GM23338 (cell line): ENCODE measurements at regions not wholly inside any gene's neighbourhood (a gene's known extent, or its start where the extent isn't known, plus 50 kb on each side); places are given as distances from the start of the nearest gene placed in this dataset.

ENCODE experiments used
- ATAC-seq: fragments of 200-7000 bp; cut with Tn5 transposase; 3 replicates; pipeline ENCODE4 v1.9.1; 2020
- DNase-seq: peaks from one replicate; pipeline ENCODE4 v3.0.0-alpha.2; 2015; ENCODE audit warnings: low spot score
- H2AFZ ChIP-seq: fragments of 200-600 bp; sonication (generic); 2 replicates; pipeline ENCODE4 v1.8.0; 2016; ENCODE audit warnings: antibody characterized with exemption, mild to moderate bottlenecking, moderate library complexity
- H3F3A ChIP-seq: fragments of 200-600 bp; sonication (generic); replicated peaks from 2 replicates; pipeline ENCODE4 v1.8.0; 2017; ENCODE audit warnings: antibody characterized with exemption, mixed run types, low read depth
- H3K27ac ChIP-seq: fragments of 200-600 bp; sonication (generic); 2 replicates; pipeline ENCODE4 v1.6.1; 2016; ENCODE audit warnings: low read depth
- H3K27me3 ChIP-seq: fragments of 200-600 bp; sonication (generic); 2 replicates; pipeline ENCODE4 v1.8.0; 2016; ENCODE audit warnings: mild to moderate bottlenecking, mixed run types, moderate library complexity; ENCODE audit not compliant: insufficient read depth
- H3K36me3 ChIP-seq: fragments of 200-600 bp; sonication (generic); 2 replicates; pipeline ENCODE4 v1.8.0; 2016; ENCODE audit warnings: mild to moderate bottlenecking; ENCODE audit not compliant: insufficient read depth
- H3K4me1 ChIP-seq: fragments of 200-600 bp; sonication (generic); 2 replicates; pipeline ENCODE4 v1.8.0; 2016; ENCODE audit warnings: mild to moderate bottlenecking, moderate library complexity; ENCODE audit not compliant: insufficient read depth
- H3K4me2 ChIP-seq: fragments of 200-600 bp; sonication (generic); 2 replicates; pipeline ENCODE4 v1.7.1; 2017; ENCODE audit warnings: mixed run types
- H3K4me3 ChIP-seq: fragments of 200-600 bp; sonication (generic); 2 replicates; pipeline ENCODE4 v1.6.1; 2016; ENCODE audit warnings: mixed run types
- H3K79me2 ChIP-seq: fragments of 200-600 bp; sonication (generic); replicated peaks from 2 replicates; pipeline ENCODE4 v1.8.0; 2017; ENCODE audit warnings: mild to moderate bottlenecking; ENCODE audit not compliant: insufficient read depth
- H3K9me2 ChIP-seq: fragments of 200-600 bp; sonication (generic); 2 replicates; pipeline ENCODE4 v1.8.0; 2017; ENCODE audit not compliant: insufficient read depth
- H4K20me1 ChIP-seq: fragments of 200-600 bp; sonication (generic); replicated peaks from 2 replicates; pipeline ENCODE4 v1.8.0; 2017; ENCODE audit warnings: mild to moderate bottlenecking; ENCODE audit not compliant: insufficient read depth
- H3K27ac Mint-ChIP-seq: 2 replicates; pipeline ENCODE4 v1.8.0; 2020; ENCODE audit warnings: inconsistent platforms, mild to moderate bottlenecking, moderate library complexity, mixed read lengths
- H3K27me3 Mint-ChIP-seq: 3 replicates; pipeline ENCODE4 v1.8.0; 2022; ENCODE audit warnings: low read depth, mild to moderate bottlenecking, moderate library complexity, mixed read lengths, inconsistent platforms; ENCODE audit not compliant: insufficient read depth, poor library complexity
- H3K36me3 Mint-ChIP-seq: 3 replicates; pipeline ENCODE4 v1.8.0; 2021; ENCODE audit warnings: low read depth, mild to moderate bottlenecking, inconsistent platforms, moderate library complexity, mixed read lengths
- H3K4me1 Mint-ChIP-seq: 3 replicates; pipeline ENCODE4 v1.8.0; 2020; ENCODE audit warnings: mild to moderate bottlenecking, inconsistent platforms, mixed read lengths
- H3K4me3 Mint-ChIP-seq: 3 replicates; pipeline ENCODE4 v1.8.0; 2021; ENCODE audit warnings: moderate library complexity, mild to moderate bottlenecking, inconsistent platforms, mixed read lengths
- H3K9me3 Mint-ChIP-seq: 3 replicates; pipeline ENCODE4 v1.8.0; 2020; ENCODE audit warnings: moderate library complexity, mild to moderate bottlenecking, inconsistent platforms, mixed read lengths
- CREB1 ChIP-seq: fragments of 250-450 bp; sonication (Bioruptor Pico); IDR thresholded peaks from 2 replicates; pipeline ENCODE4 v1.5.0; 2020; ENCODE audit warnings: low read depth, mild to moderate bottlenecking, moderate library complexity
- CTCF ChIP-seq, 2 experiments: fragments of 200-600 bp in 1 of 2; sonication (generic) in 1 of 2; conservative IDR thresholded peaks; 2 replicates each; pipeline versions ENCODE4 v1.5.1 to v1.6.1; 2016 to 2017; ENCODE audit warnings: antibody characterized with exemption in 2 of 2, low read depth in 2 of 2, mild to moderate bottlenecking in 2 of 2, moderate library complexity in 1 of 2
- ETS1 ChIP-seq: IDR thresholded peaks from 2 replicates; pipeline ENCODE4 v1.6.1; 2016; ENCODE audit warnings: antibody characterized with exemption
- EZH2 ChIP-seq: fragments of 200-600 bp; sonication (generic); IDR thresholded peaks from one replicate; pipeline ENCODE4 v1.8.0; 2017; ENCODE audit warnings: antibody characterized with exemption, mild to moderate bottlenecking, low read depth; ENCODE audit not compliant: unreplicated experiment
- EZH2phosphoT487 ChIP-seq: fragments of 200-600 bp; sonication (generic); IDR thresholded peaks from one replicate; pipeline ENCODE4 v1.8.1; 2018; ENCODE audit warnings: antibody characterized with exemption; ENCODE audit not compliant: unreplicated experiment
- JUNB ChIP-seq: IDR thresholded peaks from one replicate; pipeline ENCODE4 v1.6.1; 2016; ENCODE audit warnings: antibody characterized with exemption; ENCODE audit not compliant: unreplicated experiment
- NANOG ChIP-seq: IDR thresholded peaks from 2 replicates; pipeline ENCODE4 v1.6.1; 2016; ENCODE audit warnings: antibody characterized with exemption, borderline replicate concordance
- POLR2AphosphoS5 ChIP-seq: IDR thresholded peaks from 2 replicates; pipeline ENCODE4 v1.6.1; 2016; ENCODE audit warnings: antibody characterized with exemption, low read depth
- REST ChIP-seq: IDR thresholded peaks from one replicate; pipeline ENCODE4 v1.6.1; 2018; ENCODE audit warnings: antibody characterized with exemption; ENCODE audit not compliant: unreplicated experiment
- STAT1 ChIP-seq: IDR thresholded peaks from one replicate; pipeline ENCODE4 v1.6.1; 2016; ENCODE audit warnings: antibody characterized with exemption; ENCODE audit not compliant: unreplicated experiment
- ZNF114 ChIP-seq: fragments of 250-450 bp; sonication (Bioruptor Pico); IDR thresholded peaks from 2 replicates; pipeline ENCODE4 v1.5.0; 2020; ENCODE audit warnings: mild to moderate bottlenecking, moderate library complexity
- ZNF331 ChIP-seq: fragments of 250-450 bp; sonication (Bioruptor Pico); IDR thresholded peaks from 2 replicates; pipeline ENCODE4 v1.5.0; 2020; ENCODE audit warnings: low read depth, mild to moderate bottlenecking, moderate library complexity
- TF ChIP-seq, protein P1 (sequence below): fragments of 250-450 bp; sonication (Bioruptor Pico); IDR thresholded peaks from 2 replicates; pipeline ENCODE4 v1.5.0; 2020; ENCODE audit warnings: mild to moderate bottlenecking, moderate library complexity

DNA sequence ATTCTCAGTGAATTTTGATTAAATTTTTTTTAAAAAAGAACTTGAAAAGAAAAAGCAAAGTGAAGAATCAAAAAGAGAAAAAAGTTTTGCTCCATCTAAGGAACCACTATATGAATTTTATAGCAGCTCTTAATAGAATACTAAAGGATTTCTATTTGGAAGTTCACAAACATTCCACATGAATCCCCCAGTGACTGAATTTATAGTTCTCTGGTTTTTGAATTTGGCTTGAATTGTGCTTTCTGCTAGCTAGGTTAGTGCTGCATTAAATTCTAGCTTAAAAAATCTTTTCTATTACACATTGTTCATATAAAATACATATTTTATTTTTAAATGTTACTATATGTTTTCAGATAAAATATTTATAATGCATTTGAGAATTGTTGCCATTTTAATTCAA, 675.4 kb downstream of the RERGL start (continued):
- no peak for TF ChIP-seq STAT1
- TF ChIP-seq NANOG: no peak
- TF ChIP-seq EZH2: no peak

- H3K27me3 Mint-ChIP-seq: no peaks in the 10 kb centered on the region
- Histone ChIP-seq H3K79me2 (no peaks in the 10 kb centered on the region), H3K9me2 (no peaks in the 10 kb centered on the region; the same call in 1 of the 2 replicates), H4K20me1 (no peaks in the 10 kb centered on the region), H3K36me3 (no peaks in the 10 kb centered on the region; the same call in 1 of the 2 replicates), H2AFZ (no peak overlapping the region), H3K4me3 (no peak overlapping the region), H3K27me3 (no peaks in the 10 kb centered on the region), H3K27ac (no peak overlapping the region), H3K4me1 (no peaks in the 10 kb centered on the region), H3K4me2 (no peak overlapping the region), H3F3A (no peaks in the 10 kb centered on the region)
- H3K9me3 Mint-ChIP-seq: peaks cover 16% of the 10 kb centered on the region
- peaks cover 10% of the 10 kb centered on the region; the same call in 2 of the 3 replicates for H3K36me3 Mint-ChIP-seq
- no peak for ATAC-seq
- no peak for DNase-seq
- no peak overlapping the region for H3K4me3 Mint-ChIP-seq
- TF ChIP-seq REST (no peak), CTCF (conservative IDR thresholded peaks at IDR 0.05; ENCODE audit: low read depth in 2 of 2) (no peak), EZH2 (no peak), POLR2AphosphoS5 (no peak), CREB1 (CRISPR knock-in tag) (no peak), JUNB (no peak), ETS1 (no peak), NANOG (no peak), ZNF114 (CRISPR knock-in tag) (no peak), ZNF331 (CRISPR knock-in tag) (no peak), STAT1 (no peak), EZH2phosphoT487 (no peak)
- TF ChIP-seq, protein P1, sequence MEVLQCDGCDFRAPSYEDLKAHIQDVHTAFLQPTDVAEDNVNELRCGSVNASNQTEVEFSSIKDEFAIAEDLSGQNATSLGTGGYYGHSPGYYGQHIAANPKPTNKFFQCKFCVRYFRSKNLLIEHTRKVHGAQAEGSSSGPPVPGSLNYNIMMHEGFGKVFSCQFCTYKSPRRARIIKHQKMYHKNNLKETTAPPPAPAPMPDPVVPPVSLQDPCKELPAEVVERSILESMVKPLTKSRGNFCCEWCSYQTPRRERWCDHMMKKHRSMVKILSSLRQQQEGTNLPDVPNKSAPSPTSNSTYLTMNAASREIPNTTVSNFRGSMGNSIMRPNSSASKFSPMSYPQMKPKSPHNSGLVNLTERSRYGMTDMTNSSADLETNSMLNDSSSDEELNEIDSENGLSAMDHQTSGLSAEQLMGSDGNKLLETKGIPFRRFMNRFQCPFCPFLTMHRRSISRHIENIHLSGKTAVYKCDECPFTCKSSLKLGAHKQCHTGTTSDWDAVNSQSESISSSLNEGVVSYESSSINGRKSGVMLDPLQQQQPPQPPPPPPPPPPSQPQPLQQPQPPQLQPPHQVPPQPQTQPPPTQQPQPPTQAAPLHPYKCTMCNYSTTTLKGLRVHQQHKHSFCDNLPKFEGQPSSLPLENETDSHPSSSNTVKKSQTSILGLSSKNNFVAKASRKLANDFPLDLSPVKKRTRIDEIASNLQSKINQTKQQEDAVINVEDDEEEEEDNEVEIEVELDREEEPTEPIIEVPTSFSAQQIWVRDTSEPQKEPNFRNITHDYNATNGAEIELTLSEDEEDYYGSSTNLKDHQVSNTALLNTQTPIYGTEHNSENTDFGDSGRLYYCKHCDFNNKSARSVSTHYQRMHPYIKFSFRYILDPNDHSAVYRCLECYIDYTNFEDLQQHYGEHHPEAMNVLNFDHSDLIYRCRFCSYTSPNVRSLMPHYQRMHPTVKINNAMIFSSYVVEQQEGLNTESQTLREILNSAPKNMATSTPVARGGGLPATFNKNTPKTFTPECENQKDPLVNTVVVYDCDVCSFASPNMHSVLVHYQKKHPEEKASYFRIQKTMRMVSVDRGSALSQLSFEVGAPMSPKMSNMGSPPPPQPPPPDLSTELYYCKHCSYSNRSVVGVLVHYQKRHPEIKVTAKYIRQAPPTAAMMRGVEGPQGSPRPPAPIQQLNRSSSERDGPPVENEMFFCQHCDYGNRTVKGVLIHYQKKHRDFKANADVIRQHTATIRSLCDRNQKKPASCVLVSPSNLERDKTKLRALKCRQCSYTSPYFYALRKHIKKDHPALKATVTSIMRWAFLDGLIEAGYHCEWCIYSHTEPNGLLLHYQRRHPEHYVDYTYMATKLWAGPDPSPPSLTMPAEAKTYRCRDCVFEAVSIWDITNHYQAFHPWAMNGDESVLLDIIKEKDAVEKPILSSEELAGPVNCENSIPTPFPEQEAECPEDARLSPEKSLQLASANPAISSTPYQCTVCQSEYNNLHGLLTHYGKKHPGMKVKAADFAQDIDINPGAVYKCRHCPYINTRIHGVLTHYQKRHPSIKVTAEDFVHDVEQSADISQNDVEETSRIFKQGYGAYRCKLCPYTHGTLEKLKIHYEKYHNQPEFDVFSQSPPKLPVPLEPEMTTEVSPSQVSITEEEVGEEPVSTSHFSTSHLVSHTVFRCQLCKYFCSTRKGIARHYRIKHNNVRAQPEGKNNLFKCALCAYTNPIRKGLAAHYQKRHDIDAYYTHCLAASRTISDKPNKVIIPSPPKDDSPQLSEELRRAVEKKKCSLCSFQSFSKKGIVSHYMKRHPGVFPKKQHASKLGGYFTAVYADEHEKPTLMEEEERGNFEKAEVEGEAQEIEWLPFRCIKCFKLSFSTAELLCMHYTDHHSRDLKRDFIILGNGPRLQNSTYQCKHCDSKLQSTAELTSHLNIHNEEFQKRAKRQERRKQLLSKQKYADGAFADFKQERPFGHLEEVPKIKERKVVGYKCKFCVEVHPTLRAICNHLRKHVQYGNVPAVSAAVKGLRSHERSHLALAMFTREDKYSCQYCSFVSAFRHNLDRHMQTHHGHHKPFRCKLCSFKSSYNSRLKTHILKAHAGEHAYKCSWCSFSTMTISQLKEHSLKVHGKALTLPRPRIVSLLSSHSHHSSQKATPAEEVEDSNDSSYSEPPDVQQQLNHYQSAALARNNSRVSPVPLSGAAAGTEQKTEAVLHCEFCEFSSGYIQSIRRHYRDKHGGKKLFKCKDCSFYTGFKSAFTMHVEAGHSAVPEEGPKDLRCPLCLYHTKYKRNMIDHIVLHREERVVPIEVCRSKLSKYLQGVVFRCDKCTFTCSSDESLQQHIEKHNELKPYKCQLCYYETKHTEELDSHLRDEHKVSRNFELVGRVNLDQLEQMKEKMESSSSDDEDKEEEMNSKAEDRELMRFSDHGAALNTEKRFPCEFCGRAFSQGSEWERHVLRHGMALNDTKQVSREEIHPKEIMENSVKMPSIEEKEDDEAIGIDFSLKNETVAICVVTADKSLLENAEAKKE (CRISPR knock-in tag): no peak
- H3K4me1 Mint-ChIP-seq: no peaks in the 10 kb centered on the region
- H3K27ac Mint-ChIP-seq: no peak overlapping the region
Observed at GRCh38 chr12:17411662-17412061, 678.3 kb downstream of the RERGL start.
